Nephron (organoid): ENCODE measurements at regions not wholly inside any gene's neighbourhood (a gene's known extent, or its start where the extent isn't known, plus 50 kb on each side); places are given as distances from the start of the nearest gene placed in this dataset.

Source experiments
- H3K27ac Mint-ChIP-seq, 3 experiments: 2 replicates each; pipeline ENCODE4 v1.8.0; 2020; ENCODE audit warnings: mixed read lengths in 3 of 3, mild to moderate bottlenecking in 2 of 3, moderate library complexity in 1 of 3
- H3K27me3 Mint-ChIP-seq: 2 replicates; pipeline ENCODE4 v1.8.0; 2021; ENCODE audit warnings: low read depth, mild to moderate bottlenecking, moderate library complexity, mixed read lengths
- H3K36me3 Mint-ChIP-seq: 2 replicates; pipeline ENCODE4 v1.8.0; 2020; ENCODE audit warnings: low read depth, mixed read lengths
- H3K4me1 Mint-ChIP-seq: 2 replicates; pipeline ENCODE4 v1.8.0; 2020; ENCODE audit warnings: mixed read lengths
- H3K4me3 Mint-ChIP-seq, 3 experiments: 2 replicates each; pipeline ENCODE4 v1.8.0; 2020; ENCODE audit warnings: mild to moderate bottlenecking in 3 of 3, mixed read lengths in 3 of 3, moderate library complexity in 2 of 3
- H3K9me3 Mint-ChIP-seq: 2 replicates; pipeline ENCODE4 v1.8.0; 2020; ENCODE audit warnings: mixed read lengths
- CTCF ChIP-seq, 3 experiments: fragments of 200-600 bp; sonication (generic); IDR thresholded peaks; one replicate each; pipeline ENCODE4 v1.5.0; 2021; ENCODE audit warnings: antibody characterized with exemption in 3 of 3; ENCODE audit not compliant: unreplicated experiment in 3 of 3

GRCh38 chr11:92391808-92392207 lies 167.2 kb downstream of the FAT3 start:
- no peaks in the 10 kb centered on the region for H3K9me3 Mint-ChIP-seq
- no peaks in the 10 kb centered on the region for H3K36me3 Mint-ChIP-seq
- H3K27me3 Mint-ChIP-seq, result no peaks in the 10 kb centered on the region
- H3K27ac Mint-ChIP-seq, result no peak overlapping the region
- TF ChIP-seq CTCF (IDR thresholded peaks at IDR 0.05; ENCODE audit: unreplicated experiment in 3 of 3), result no peak
- peaks cover 9% of the 10 kb centered on the region for H3K4me1 Mint-ChIP-seq
- no peak overlapping the region for H3K4me3 Mint-ChIP-seq

- Mint-ChIP-seq H3K4me1 (peaks cover 6% of the 10 kb centered on the region), H3K36me3 (no peaks in the 10 kb centered on the region), H3K4me3 (no peak overlapping the region), H3K9me3 (no peaks in the 10 kb centered on the region), H3K27me3 (no peaks in the 10 kb centered on the region), H3K27ac (no peak overlapping the region)
- no peak for TF ChIP-seq CTCF (IDR thresholded peaks at IDR 0.05; ENCODE audit: unreplicated experiment in 3 of 3)
Measured at GRCh38 chr11:92393218-92393617, 168.6 kb downstream of the FAT3 start.

DNA sequence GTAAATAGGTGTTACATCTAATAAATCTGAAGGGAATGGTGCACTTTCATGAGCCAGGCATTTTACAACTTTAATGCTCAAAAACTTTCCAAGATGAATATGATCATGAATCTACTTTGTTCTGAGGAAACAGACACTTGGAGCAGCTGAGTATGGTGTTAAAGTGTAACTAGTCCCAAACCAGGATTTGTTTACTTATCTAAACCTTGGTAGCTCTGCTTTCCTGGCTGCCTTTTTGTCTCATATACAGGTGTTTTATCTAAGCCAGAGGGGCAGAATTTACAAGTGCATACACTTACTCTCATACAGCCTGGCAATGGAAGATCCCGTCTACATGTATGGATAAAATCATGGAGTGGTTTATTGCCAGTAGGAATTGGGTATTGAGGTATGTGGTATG lies 171.5 kb downstream of the FAT3 start:
- no peak for TF ChIP-seq CTCF (IDR thresholded peaks at IDR 0.05; ENCODE audit: unreplicated experiment in 3 of 3)
- Mint-ChIP-seq H3K36me3 (no peaks in the 10 kb centered on the region), H3K4me3 (no peak overlapping the region), H3K4me1 (peaks cover 16% of the 10 kb centered on the region), H3K27me3 (no peaks in the 10 kb centered on the region), H3K9me3 (no peaks in the 10 kb centered on the region), H3K27ac (peak overlapping the region in 1 of 3 experiments; percentile 21)

DNA sequence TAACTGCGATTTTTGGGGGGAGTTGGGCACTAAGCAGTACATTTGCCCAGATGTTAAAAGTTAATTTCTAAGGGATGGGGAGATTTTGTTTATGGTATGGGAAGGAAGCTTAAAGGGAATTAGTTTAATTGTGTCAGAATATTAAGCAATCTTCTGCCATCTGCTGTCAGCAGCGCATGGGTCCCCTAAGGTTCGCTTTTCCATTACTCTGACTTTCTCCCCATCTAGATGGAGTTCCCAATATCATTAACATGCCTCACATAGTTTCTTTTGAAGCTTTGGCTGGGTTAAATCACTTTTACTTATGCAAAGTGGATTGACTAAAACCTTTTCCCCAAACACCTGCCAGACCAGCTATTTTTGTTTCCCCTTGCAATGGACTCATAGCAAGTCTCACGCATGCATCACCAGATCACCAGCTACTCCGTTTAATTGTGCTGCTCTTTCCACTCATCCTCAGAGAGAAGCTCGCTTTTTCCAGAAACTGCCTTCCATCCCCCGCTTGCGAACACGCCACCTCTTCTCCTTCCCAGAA lies 172.7 kb downstream of the FAT3 start:
- Mint-ChIP-seq H3K4me3 (no peak overlapping the region), H3K27ac (no peak overlapping the region), H3K4me1 (peaks cover 16% of the 10 kb centered on the region), H3K36me3 (peaks cover 4% of the 10 kb centered on the region), H3K27me3 (no peaks in the 10 kb centered on the region), H3K9me3 (no peaks in the 10 kb centered on the region)
- TF ChIP-seq CTCF (IDR thresholded peaks at IDR 0.05; ENCODE audit: unreplicated experiment in 3 of 3), result no peak

DNA sequence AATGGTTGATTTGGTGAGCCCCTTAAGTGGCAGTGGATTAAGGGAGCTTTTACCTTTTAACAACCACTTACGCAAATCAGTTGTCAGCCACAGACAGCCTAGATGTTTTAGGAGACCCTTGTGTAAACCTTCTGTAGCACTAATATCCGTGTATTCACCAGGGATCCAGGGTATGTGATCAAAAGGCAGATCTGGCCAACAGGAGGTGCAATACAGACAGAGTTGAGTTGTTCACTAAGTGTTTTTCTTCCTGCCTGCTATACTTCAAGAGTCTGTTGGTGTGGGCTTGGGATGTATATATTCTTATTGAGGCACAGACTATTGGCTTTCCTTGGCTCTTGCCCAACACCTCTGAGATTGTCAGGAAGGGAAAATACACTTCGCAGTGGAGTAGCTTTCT lies 175.1 kb downstream of the FAT3 start:
- peaks cover 16% of the 10 kb centered on the region for H3K4me1 Mint-ChIP-seq
- H3K27me3 Mint-ChIP-seq, result peaks cover 4% of the 10 kb centered on the region
- peaks cover 6% of the 10 kb centered on the region for H3K9me3 Mint-ChIP-seq
- H3K36me3 Mint-ChIP-seq, result peaks cover 11% of the 10 kb centered on the region
- H3K4me3 Mint-ChIP-seq, result no peak overlapping the region
- H3K27ac Mint-ChIP-seq, result peak overlapping the region in 2 of 3 experiments; percentile 19 to 53
- TF ChIP-seq CTCF (IDR thresholded peaks at IDR 0.05; ENCODE audit: unreplicated experiment in 3 of 3), result peak in 1 of 3 experiments; percentile 31

- Mint-ChIP-seq H3K4me1 (peaks cover 16% of the 10 kb centered on the region), H3K27me3 (peaks cover 4% of the 10 kb centered on the region), H3K4me3 (no peak overlapping the region), H3K27ac (peak overlapping the region in 2 of 3 experiments; percentile 30 to 55), H3K36me3 (peaks cover 19% of the 10 kb centered on the region), H3K9me3 (peaks cover 10% of the 10 kb centered on the region)
- no peak for TF ChIP-seq CTCF (IDR thresholded peaks at IDR 0.05; ENCODE audit: unreplicated experiment in 3 of 3)
Measured at GRCh38 chr11:92401520-92401919, 176.9 kb downstream of the FAT3 start.
